Stimulated activated CD4-positive, alpha-beta T cell treated with anti-CD3 and anti-CD28 coated beads, Interleukin-1b, Interleukin-23, amount 100 ng/mL, for 4 hours (primary cell): ENCODE measurements at regions not wholly inside any gene's neighbourhood (a gene's known extent, or its start where the extent isn't known, plus 50 kb on each side); places are given as distances from the start of the nearest gene placed in this dataset.
"Not testable (repeated sequence)": the region's sequence is repeated elsewhere in the genome, so short reads cannot be mapped to it uniquely, and the experiment has no call there.

Experiments
- DNase-seq, 2 donors: peaks; one replicate each; pipeline ENCODE4 v3.0.0-alpha.2; 2020; ENCODE audit warnings: low read depth in 2 of 2

GRCh38 chr6:170018422-170018935, 267.1 kb downstream of the ERMARD start:
- no peak for DNase-seq

DNA sequence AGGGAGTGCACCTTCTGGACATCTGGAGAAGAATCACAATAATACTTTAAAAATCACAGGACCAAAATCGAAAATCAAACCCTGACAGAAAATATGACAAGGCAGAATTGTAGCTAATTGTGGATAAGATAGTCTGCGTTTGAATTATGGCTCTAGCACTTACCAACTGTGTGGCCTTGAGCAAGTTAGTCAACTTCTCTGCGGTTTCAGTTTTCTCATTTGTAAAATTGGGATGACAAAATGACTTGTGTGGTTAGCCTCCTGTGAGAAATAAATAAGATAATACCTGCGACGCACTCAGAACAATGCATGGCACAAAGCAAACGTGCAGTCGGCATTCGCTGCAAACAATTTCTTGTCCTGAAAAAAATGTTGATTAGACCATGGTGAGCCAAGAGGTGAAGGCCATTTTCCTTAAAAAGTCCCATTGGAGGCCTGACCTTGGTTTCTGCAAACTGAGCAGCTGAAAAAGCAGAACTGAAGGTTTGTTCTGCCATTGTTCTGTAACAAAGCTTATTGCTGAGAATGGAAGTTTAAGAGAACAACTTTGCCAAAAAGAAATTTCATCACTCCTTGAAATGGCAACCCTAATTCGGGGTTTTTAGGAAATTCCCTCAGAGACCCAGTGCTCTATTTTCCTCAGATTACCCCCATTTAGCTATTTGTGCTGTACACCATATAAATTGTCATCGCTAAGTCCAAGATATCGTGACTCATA, 266.3 kb downstream of the ERMARD start:
- no peak for DNase-seq

DNA sequence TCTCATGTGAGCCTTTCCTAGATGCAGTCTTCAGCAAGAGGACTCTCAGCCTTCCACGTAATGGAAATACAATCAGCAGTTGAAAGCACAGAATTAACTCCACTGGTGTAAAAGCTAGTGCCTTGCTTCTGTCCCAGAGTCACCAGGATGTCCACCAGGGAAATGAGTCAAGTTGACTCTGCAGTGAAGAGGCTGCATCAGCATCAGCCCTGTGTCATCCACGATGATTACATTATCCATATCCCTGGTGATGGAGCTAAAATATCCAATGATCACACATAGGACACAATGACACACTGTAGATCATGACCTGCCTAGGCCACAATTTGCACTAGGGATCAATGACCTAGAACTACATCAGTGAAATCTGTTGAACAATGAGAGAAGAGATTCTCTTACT, 262.4 kb downstream of the ERMARD start:
- no peak for DNase-seq

GRCh38 chr6:170012037-170012330, 260.6 kb downstream of the ERMARD start:
- no peak for DNase-seq

- no peak for DNase-seq
These were observed 260.0 kb downstream of the ERMARD start for GRCh38 chr6:170011204-170012036.

DNA sequence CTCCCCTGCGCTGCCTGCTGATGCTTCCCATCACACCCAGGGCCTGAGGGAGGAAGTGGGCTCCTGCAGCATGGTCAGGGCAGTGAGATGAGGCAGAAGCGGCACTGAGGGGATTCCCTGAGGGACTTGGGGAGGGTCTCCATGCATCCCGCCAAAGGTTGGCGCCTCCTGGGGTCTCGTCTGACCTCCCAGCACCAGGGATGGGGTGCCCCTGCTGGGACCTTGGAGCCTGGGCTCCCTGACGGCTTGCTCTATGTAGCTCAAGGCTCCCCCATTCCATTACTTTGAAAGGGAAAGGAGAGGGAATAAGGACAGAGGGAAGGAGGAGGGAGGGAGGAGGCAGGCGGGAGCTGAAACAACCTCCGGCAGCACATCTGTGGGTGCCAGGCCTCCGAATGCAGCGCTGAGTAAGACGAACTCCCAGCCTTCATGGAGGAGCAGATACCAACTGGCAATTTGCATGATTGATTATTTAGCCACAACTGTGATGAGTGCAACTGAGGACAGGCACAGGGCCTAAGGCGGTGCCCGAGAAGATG, 259.3 kb downstream of the ERMARD start:
- DNase-seq = no peak

DNA sequence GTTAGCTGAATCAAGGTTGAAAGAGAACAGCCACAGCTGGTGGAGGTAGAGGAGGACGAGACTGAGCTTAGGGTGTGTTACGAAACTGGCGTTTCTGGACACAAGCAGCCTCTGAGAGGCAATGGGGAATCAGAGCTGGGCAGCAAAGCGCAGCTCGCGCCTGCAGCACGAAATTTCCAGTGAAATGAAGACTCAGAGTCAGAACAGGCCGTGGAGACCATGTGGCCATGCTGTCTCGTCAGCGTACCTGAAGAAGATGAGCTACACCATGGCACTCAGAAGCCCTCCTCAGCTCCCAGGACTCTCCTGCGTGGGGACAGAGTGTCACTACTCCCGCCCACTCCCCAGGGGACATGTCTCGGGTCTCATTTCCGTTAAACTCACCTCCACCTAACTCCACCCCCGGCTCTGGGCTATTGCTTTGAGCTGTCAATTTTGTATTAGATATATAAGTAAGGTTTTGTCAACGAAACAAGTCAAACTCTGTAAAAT, 256.9 kb downstream of the ERMARD start:
- no peak for DNase-seq

GRCh38 chr6:170007468-170008293, 256.3 kb downstream of the ERMARD start:
- DNase-seq = no peak

GRCh38 chr6:170006900-170007467, 255.6 kb downstream of the ERMARD start:
- no peak for DNase-seq

DNA sequence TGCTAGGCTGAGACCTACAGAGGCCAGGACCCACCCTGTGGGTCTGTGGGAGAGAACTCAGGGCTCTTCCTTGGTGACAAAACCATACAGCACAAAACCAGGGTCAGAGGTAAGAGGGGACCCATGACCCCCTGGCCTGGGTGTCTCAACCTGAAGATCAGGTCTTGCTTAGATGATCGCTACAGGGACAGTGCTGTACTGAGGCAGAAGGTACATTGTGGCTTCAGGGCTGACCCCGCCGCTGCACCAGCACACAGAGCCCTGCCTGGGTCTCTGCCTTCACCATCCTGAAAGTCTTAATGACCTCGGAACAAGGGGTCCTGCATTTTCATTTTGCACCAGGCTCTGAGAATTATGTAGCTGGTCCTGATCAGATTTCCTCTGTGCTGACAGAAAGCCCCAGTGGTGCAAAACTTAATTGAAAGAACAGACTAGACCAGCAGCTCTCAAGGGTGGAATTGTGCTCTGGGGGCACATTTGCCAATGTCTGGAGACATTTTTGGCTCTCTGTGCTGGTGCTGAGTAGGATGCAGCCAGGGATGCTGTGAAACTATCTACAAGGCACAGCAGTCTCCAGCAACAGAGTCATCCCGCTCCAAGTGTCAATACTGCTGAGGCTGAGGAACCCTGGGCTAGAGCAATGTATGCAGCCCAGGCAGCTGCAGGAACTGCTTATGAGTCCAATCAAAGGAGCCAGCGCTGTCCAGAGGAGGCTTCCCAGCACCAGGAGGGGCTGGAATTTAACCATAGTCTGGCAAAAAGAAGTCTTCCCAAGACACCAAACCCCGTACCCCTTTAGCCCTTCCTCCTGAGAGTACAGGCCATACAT, 254.9 kb downstream of the ERMARD start:
- DNase-seq = no peak

DNA sequence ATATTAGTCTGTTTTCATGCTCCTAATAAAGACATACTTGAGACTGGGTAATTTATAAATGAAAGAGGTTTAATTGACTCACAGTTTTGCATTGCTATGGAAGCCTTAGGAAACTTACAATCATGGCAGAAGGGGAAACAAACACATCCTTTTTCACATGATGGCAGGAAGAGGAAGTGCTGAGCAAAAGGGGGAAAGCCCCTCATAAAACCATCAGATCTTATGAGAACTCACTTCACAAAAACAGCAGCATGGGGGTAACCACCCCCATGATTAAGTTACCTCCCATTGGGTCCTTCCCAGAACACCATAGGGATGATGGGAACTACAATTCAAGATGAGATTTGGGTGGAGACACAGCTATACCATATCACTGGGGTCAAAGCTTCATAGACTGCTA, 254.2 kb downstream of the ERMARD start:
- DNase-seq = no peak

- no peak for DNase-seq
These were observed 253.3 kb downstream of the ERMARD start for GRCh38 chr6:170004585-170005210.

DNA sequence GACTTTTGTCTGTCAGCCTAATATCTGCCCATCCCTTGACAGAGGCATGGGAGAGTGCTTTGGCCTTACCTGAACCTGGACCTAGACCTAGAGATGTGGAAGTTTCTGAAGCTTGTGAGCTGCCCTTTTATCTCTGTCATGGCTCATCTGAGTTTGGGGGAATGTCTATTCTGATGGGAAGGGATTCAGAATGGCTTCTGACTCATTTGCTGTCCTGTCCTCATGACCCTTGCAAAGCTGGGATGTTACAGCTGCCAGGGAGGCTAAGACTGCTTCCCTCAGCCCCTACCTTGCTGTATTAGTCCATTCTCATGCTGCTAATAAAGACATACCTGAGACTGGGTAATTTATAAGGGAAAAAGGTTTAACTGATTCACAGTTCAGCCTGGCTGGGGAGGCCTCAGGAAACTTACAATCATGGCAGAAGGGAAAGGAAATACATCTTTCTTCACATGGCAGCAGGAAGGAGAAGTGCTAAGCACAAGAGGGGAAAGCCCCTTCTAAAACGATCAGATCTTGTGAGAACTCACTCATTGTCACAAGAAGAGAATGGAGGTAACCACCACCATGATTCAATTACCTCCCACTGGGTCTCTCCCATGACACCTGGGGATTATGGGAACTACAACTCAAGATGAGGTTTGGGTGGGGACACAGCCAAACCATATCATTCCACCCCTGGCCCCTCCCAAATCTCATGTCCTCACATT, 252.2 kb downstream of the ERMARD start:
- no peak for DNase-seq

GRCh38 chr6:170003027-170003426, 251.6 kb downstream of the ERMARD start:
- DNase-seq = no peak

GRCh38 chr6:170001782-170002181, 250.4 kb downstream of the ERMARD start:
- not testable (repeated sequence) for DNase-seq

GRCh38 chr6:170000071-170000843, 248.8 kb downstream of the ERMARD start:
- DNase-seq = no peak

DNA sequence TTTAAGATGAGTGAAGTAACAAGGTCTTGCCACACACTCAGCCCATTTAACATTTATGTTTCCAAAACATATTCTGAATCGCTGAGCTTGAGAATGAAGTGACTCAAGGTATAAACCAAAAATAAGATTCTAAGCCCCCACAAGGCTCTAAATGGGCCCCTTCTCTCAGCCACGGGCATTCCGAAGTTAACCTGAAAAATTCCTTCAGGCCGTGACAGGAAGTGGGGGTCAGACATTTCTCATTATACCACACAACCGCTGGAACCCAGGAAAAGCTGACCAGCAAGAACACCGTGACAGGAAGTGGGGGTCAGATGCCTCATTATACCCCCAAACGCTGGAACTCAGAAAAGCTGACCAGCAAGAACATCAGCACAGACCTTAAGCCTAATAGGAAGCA, 247.9 kb downstream of the ERMARD start:
- no peak for DNase-seq

DNA sequence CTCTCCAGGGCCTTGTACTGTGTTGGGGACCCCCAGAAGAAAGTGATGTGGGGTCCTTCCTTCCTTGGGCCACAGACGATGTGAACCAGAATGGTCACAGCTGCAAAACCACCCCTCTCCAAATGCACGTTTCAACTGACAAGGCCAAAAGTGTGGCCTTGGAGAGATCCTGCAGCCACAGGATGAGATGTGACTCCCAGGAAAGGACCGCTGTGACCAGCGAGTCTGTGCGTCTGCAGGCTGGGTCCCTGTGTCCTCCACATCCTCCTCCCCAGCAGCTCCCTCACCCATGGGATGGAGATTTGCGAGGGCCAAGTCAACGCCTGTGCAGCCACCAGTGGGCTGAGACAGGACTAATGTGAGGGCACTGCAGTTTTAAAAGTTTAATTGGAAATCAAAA, 247.0 kb downstream of the ERMARD start:
- DNase-seq = no peak

- no peak for DNase-seq
These were observed 246.5 kb downstream of the ERMARD start for GRCh38 chr6:169997930-169998218.
